ENCODE measurements at regions not wholly inside any gene's neighbourhood (a gene's known extent, or its start where the extent isn't known, plus 50 kb on each side); places are given as distances from the start of the nearest gene placed in this dataset.
A peak's percentile ranks its signal among the peaks of the same experiment; 100 is the strongest.

- DNase-seq (ENCODE audit: low spot score), result no peak
- peak overlapping the region in 1 of 3 donors; percentile 38 for H3K4me3 ChIP-seq (ENCODE audit: low read depth in 1 of 3, low read length in 3 of 3)
- no peaks in the 10 kb centered on the region for H3K27me3 ChIP-seq (ENCODE audit: control insufficient read depth in 4 of 4, insufficient read depth in 4 of 4, low read length in 3 of 4)
- no peak overlapping the region for H3K9ac ChIP-seq (ENCODE audit: low read depth in 1 of 2, low read length in 2 of 2)
- H3K36me3 ChIP-seq (ENCODE audit: control insufficient read depth in 4 of 4, insufficient read depth in 3 of 4, low read depth in 1 of 4, low read length in 3 of 4), result no peaks in the 10 kb centered on the region
- TF ChIP-seq YY1 (IDR thresholded peaks at IDR 0.05) (no peak), TAF1 (conservative IDR thresholded peaks at IDR 0.05) (no peak), SP1 (IDR thresholded peaks at IDR 0.05) (no peak), GABPA (IDR thresholded peaks at IDR 0.05 in 1 of 2, conservative IDR thresholded peaks at IDR 0.05 in 1 of 2) (no peak), FOXA1 (IDR thresholded peaks at IDR 0.05) (no peak)
- peak overlapping the region in 1 of 2 donors; percentile 82 for H3K27ac ChIP-seq (ENCODE audit: low read depth in 1 of 2, low read length in 2 of 2)
- H3K4me1 ChIP-seq (ENCODE audit: control insufficient read depth in 4 of 4, insufficient read depth in 4 of 4, low read length in 3 of 4), result peaks cover 34 to 63% (median 42%) of the 10 kb centered on the region in 4 donors
- H3K9me3 ChIP-seq (ENCODE audit: control insufficient read depth in 4 of 4, low read length in 3 of 4), result no peaks in the 10 kb centered on the region
- 80% methylated on average over 25 of the region's 25 CpGs for WGBS
Observed at GRCh38 chr17:77455111-77455890, 314.5 kb downstream of the SEC14L1 start.

- Histone ChIP-seq H3K4me3 (ENCODE audit: low read depth in 1 of 3, low read length in 3 of 3) (no peak overlapping the region), H3K9me3 (ENCODE audit: control insufficient read depth in 4 of 4, low read length in 3 of 4) (no peaks in the 10 kb centered on the region), H3K9ac (ENCODE audit: low read depth in 1 of 2, low read length in 2 of 2) (no peak overlapping the region), H3K27ac (ENCODE audit: low read depth in 1 of 2, low read length in 2 of 2) (no peak overlapping the region), H3K36me3 (ENCODE audit: control insufficient read depth in 4 of 4, insufficient read depth in 3 of 4, low read depth in 1 of 4, low read length in 3 of 4) (no peaks in the 10 kb centered on the region), H3K27me3 (ENCODE audit: control insufficient read depth in 4 of 4, insufficient read depth in 4 of 4, low read length in 3 of 4) (no peaks in the 10 kb centered on the region), H3K4me1 (ENCODE audit: control insufficient read depth in 4 of 4, insufficient read depth in 4 of 4, low read length in 3 of 4) (peaks cover 28 to 62% (median 40%) of the 10 kb centered on the region in 4 donors)
- no peak for DNase-seq (ENCODE audit: low spot score)
- 92% methylated on average over 16 of the region's 16 CpGs for WGBS
- TF ChIP-seq ZBTB33 (IDR thresholded peaks at IDR 0.05) (no peak), REST (IDR thresholded peaks at IDR 0.05) (no peak), RAD21 (IDR thresholded peaks at IDR 0.05) (no peak), YY1 (IDR thresholded peaks at IDR 0.05) (no peak), EGR1 (IDR thresholded peaks at IDR 0.05; ENCODE audit: low read depth in 2 of 2) (no peak), RXRA (IDR thresholded peaks at IDR 0.05) (no peak), FOXA2 (IDR thresholded peaks at IDR 0.05) (no peak), GABPA (IDR thresholded peaks at IDR 0.05 in 1 of 2, conservative IDR thresholded peaks at IDR 0.05 in 1 of 2) (no peak), ATF3 (IDR thresholded peaks at IDR 0.05) (no peak)
Observed at GRCh38 chr17:77455891-77456260, 315.1 kb downstream of the SEC14L1 start.

Measured in liver (tissue), 7 donors.